Bronchial epithelial cell (primary cell): ENCODE measurements at regions not wholly inside any gene's neighbourhood (a gene's known extent, or its start where the extent isn't known, plus 50 kb on each side); places are given as distances from the start of the nearest gene placed in this dataset.

Experiments used
- DNase-seq: peaks from one replicate; pipeline ENCODE4 v3.0.0-alpha.2; 2010; ENCODE audit warnings: low read depth
- FAIRE-seq: peaks from 2 replicates; lab custom pipeline; 2011; peaks lifted over from hg19 to GRCh38; lab: Jason Lieb, UNC
- H3K27me3 ChIP-seq: 2 replicates; pipeline ENCODE4 v1.5.1; 2011; ENCODE audit warnings: low read length; ENCODE audit not compliant: control insufficient read depth, insufficient read depth
- H3K36me3 ChIP-seq: 2 replicates; pipeline ENCODE4 v1.5.1; 2011; ENCODE audit warnings: low read length; ENCODE audit not compliant: control insufficient read depth, insufficient read depth
- H3K4me3 ChIP-seq: 2 replicates; pipeline ENCODE4 v1.5.1; 2011; ENCODE audit warnings: mild to moderate bottlenecking, low read depth, low read length, control low read depth
- TF ChIP-seq, protein P1 (sequence below): IDR thresholded peaks from 2 replicates; pipeline ENCODE4 v1.5.1; 2011; ENCODE audit warnings: mild to moderate bottlenecking, moderate library complexity, low read length, control low read depth, inconsistent platforms; ENCODE audit not compliant: insufficient read depth, severe bottlenecking

DNA sequence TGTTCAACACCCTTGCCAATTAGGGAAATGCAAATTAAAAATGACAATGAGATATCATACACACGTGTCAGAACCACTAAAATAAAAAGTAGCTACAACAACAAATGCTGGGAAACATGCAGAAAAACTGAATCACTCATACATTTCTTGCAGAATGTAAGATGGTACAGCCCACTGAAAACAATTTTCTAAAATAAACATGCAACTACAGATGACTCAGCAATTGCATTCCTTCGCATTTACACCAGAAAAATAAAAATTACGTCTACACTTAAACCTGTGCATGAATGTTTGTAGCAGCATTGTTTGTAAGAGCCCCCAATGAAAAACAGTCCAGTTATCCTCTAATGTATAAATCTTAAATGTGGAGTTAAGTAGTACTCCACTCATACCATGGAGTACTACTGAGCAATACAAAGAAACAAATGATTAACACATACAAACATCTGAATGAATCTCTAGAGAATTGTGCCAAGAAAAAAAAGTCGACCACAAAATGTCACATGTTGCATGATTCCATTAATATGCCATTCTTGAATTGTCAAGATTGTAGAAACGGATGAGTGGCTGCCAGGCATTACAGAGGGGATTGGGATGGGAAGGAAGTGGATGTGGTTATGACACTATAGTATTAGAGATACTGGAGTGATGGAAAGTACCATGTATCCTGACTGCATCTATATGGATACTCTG is 134.6 kb upstream of the NPSR1 start:
- TF ChIP-seq, protein P1, sequence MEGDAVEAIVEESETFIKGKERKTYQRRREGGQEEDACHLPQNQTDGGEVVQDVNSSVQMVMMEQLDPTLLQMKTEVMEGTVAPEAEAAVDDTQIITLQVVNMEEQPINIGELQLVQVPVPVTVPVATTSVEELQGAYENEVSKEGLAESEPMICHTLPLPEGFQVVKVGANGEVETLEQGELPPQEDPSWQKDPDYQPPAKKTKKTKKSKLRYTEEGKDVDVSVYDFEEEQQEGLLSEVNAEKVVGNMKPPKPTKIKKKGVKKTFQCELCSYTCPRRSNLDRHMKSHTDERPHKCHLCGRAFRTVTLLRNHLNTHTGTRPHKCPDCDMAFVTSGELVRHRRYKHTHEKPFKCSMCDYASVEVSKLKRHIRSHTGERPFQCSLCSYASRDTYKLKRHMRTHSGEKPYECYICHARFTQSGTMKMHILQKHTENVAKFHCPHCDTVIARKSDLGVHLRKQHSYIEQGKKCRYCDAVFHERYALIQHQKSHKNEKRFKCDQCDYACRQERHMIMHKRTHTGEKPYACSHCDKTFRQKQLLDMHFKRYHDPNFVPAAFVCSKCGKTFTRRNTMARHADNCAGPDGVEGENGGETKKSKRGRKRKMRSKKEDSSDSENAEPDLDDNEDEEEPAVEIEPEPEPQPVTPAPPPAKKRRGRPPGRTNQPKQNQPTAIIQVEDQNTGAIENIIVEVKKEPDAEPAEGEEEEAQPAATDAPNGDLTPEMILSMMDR = no peak
- no peak for FAIRE-seq

DNA sequence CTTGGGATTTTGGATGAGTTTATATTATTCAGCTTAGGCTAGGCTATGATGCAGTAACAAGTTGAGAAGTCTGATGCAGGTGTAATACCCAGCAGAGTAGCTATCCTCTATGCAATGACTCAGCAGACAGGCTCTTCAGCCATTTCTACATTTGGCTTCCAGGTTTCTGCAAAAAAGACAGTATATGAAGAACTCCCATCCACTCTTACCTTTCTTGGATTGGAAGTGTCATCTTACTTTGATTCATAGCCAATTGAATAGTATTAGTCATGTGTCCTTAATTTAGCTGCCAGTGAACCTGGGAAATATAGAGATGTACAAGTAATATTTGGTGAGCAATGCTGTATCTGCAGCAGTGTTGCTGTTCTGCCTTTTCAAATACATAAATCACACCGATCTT is 127.8 kb upstream of the NPSR1 start:
- H3K27me3 ChIP-seq = no peaks in the 10 kb centered on the region
- H3K4me3 ChIP-seq = no peak overlapping the region
- FAIRE-seq = no peak
- TF ChIP-seq, protein P1 = no peak
- no peaks in the 10 kb centered on the region for H3K36me3 ChIP-seq
- DNase-seq = peak; percentile 16

More for the DNA sequence above, 134.6 kb upstream of the NPSR1 start:
- Histone ChIP-seq H3K4me3 (no peak overlapping the region), H3K27me3 (no peaks in the 10 kb centered on the region), H3K36me3 (no peaks in the 10 kb centered on the region)
- DNase-seq = peak; percentile 13

DNA sequence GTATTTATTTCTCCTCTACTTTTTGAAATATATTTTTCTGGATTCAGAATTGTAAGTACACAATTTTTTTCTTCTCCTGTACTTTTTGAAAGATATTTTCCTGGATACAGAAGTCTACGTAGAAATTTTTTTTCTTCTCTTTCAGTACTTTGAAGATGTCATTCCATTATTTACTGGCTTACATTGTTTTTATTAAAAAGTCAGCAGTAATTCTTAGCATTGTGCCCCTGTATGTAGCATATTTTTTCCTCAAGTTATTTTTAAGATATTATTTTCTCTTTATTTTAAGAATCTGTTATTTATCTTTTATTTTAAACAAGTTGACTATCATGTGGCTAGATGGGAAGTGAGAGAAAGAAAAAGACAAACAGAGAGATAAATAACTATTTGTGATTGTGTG is 119.0 kb upstream of the NPSR1 start:
- TF ChIP-seq, protein P1 = no peak
- no peaks in the 10 kb centered on the region for H3K36me3 ChIP-seq
- no peaks in the 10 kb centered on the region for H3K27me3 ChIP-seq
- FAIRE-seq = no peak
- DNase-seq = no peak
- no peak overlapping the region for H3K4me3 ChIP-seq

DNA sequence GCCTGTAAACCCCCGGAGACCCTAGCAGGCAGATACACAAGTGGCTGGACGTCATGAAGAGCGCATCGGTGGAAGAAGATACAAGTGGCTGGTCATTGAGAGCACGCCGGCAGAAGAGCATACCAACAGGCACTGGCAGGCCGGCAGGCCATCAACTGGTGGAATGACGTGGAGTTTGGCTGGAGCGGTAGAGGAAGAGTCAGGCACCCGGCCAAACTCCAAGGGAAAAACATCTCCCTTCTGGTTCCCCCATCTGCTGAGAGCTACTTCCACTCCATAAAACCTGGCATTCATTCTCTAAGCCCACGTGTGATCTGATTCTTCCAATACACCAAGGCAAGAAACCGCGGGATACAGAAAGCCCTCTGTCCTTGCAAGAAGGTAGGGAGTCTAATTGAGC is 113.4 kb upstream of the NPSR1 start:
- no peak overlapping the region for H3K4me3 ChIP-seq
- no peaks in the 10 kb centered on the region for H3K27me3 ChIP-seq
- H3K36me3 ChIP-seq = no peaks in the 10 kb centered on the region
- TF ChIP-seq, protein P1 = no peak
- DNase-seq (no peak), FAIRE-seq (no peak)

DNA sequence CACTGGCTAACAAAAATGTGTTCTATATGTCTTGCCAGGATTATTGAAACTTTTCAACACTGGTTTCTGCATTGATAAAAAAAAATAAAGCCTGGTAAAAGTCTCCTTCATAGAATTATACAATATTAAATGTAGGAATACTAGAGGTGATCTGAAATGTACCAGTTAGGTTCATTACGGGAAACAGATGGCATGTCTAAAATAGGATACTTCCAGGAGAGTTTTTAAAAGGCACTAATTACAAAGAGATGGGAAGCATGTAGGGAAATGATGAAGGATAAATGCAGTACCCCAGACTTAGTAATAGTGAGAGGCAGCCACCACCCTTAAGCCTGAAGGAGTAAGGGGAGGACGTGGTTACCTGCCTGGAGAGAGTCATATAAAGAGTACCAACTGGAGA is 107.0 kb upstream of the NPSR1 start:
- Histone ChIP-seq H3K4me3 (no peak overlapping the region), H3K27me3 (no peaks in the 10 kb centered on the region), H3K36me3 (no peaks in the 10 kb centered on the region)
- no peak for FAIRE-seq
- TF ChIP-seq, protein P1 = no peak
- DNase-seq = no peak

GRCh38 chr7:34552502-34552901 is 105.5 kb upstream of the NPSR1 start:
- no peak for FAIRE-seq
- TF ChIP-seq, protein P1 = no peak
- no peak for DNase-seq
- Histone ChIP-seq H3K27me3 (no peaks in the 10 kb centered on the region), H3K4me3 (no peak overlapping the region), H3K36me3 (no peaks in the 10 kb centered on the region)
